ENCODE measurements at regions not wholly inside any gene's neighbourhood (a gene's known extent, or its start where the extent isn't known, plus 50 kb on each side); places are given as distances from the start of the nearest gene placed in this dataset.

GRCh38 chrX:118252967-118253366 is 92.9 kb upstream of the WDR44 start:
- no peak for TF ChIP-seq CTCF (IDR thresholded peaks at IDR 0.05)
- TF ChIP-seq POLR2A (IDR thresholded peaks at IDR 0.05) = no peak
- TF ChIP-seq EP300 (IDR thresholded peaks at IDR 0.05) = no peak

All from ovary (tissue), 3 donors.